LNCaP clone FGC (cell line): ENCODE measurements at regions not wholly inside any gene's neighbourhood (a gene's known extent, or its start where the extent isn't known, plus 50 kb on each side); places are given as distances from the start of the nearest gene placed in this dataset.

Source experiments
- DNase-seq: peaks from one replicate; pipeline ENCODE4 v3.0.0-alpha.2; 2011; ENCODE audit warnings: low read depth
- H3K4me3 ChIP-seq: 2 replicates; pipeline ENCODE4 v1.5.1; 2011; ENCODE audit warnings: mild to moderate bottlenecking, low read depth, low read length, control low read depth
- CTCF ChIP-seq: IDR thresholded peaks from 2 replicates; pipeline ENCODE4 v1.5.1; 2012; ENCODE audit warnings: mild to moderate bottlenecking; ENCODE audit not compliant: control insufficient read depth, insufficient read depth; ENCODE audit errors: extremely low read depth

DNA sequence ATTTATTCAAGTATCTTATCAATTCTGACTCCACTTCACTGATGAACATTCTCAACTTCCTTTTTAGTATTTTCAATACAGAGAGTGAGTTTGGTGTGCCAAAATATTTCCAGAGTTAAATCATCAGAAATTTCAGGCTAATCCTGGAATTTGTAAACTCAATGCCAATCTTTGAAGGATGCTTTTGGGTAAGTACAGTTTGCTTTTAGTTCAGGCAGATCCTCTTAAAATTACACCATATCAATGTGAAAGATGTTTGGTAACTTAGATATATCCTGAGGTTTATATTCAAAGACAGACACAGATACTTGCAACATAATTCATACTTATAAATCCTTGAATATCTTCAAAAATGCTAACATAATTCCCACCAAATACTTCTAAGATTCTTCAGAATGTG is 76.0 kb upstream of the FAM47B start:
- no peak for DNase-seq
- no peak for TF ChIP-seq CTCF
- H3K4me3 ChIP-seq, result no peak overlapping the region

- H3K4me3 ChIP-seq, result no peak overlapping the region
- DNase-seq, result no peak
- TF ChIP-seq CTCF, result no peak
Measured at GRCh38 chrX:34868633-34869032, 74.0 kb upstream of the FAM47B start.

DNA sequence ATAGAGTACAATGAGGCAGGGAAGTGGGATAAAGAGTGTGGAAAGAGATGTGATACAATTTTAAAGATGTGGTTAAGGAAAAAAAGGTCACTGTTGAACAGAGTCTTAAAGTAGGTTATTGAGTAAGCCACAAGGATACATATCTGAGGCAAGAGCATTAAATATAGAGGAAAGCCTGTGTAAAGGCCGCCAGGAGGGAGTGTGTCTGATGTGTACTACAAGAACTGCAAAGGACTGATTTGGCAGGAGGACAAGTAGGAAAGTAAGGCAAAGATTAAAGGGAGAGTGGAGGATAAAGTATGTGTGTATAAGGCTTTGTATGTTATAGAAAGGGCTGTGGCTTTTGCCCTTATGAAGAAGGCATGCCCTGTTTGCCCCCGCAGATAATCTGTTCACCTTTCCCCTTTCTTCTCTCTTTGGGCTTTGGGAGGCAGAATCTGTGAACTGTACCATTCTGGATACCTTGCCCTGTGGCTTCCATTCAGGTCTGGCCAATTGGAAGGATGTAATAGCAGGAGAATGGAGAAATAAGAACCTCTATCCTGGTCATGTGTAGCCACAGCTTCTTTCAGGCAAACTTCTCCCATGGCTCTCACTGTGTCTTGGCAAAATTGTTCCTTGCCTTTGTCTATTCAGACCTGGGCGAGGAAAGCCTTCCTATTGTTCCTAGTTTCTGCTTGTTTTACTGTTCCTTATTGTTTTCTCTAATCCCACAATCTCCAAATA is 68.9 kb upstream of the FAM47B start:
- TF ChIP-seq CTCF, result no peak
- H3K4me3 ChIP-seq, result no peak overlapping the region
- DNase-seq, result no peak

- peak; percentile 28 for DNase-seq
- no peak overlapping the region for H3K4me3 ChIP-seq
- no peak for TF ChIP-seq CTCF
Measured at GRCh38 chrX:34874763-34875162, 67.8 kb upstream of the FAM47B start.

- TF ChIP-seq CTCF, result no peak
- no peak for DNase-seq
- H3K4me3 ChIP-seq, result no peak overlapping the region
Measured at GRCh38 chrX:34875204-34875603, 67.4 kb upstream of the FAM47B start.

DNA sequence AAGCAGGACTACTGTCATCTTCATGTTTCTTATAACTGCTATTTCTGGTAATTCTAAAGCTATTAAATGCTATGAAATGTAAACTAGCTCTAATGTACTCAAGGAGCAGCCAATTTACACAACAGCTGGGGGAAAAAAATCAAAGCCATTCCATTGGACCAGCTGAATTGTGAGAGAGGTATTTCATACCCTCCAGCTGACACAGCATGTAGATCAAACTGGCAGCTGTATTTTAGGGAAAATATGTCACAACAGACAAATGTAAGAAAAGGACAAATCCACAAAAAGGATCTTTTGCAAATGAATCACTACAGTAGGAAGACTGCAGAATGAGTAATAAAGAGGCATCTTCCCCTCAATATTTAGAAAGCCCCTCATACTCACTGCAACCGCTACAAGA is 65.2 kb upstream of the FAM47B start:
- H3K4me3 ChIP-seq, result no peak overlapping the region
- TF ChIP-seq CTCF, result no peak
- DNase-seq, result no peak

DNA sequence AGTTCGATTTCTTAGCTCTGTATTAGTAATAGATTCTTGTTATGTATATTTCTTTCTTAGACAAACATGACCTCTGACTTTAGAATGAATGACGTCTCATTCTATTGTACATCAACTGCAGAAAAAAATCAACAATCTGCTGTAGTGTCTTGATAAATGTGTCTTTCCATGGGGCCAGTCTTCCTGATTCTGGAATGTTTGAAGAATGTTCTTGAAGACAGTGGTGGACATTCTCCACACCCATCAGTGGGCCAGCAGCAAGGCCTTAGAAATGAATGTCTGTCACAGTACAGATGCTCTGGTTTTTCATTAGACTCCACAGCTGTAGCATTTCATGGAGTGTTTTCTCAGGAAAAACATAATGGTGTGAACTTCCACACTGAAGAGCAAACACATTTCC is 63.2 kb upstream of the FAM47B start:
- no peak for TF ChIP-seq CTCF
- no peak for DNase-seq
- H3K4me3 ChIP-seq, result no peak overlapping the region
